ENCODE measurements at regions not wholly inside any gene's neighbourhood (a gene's known extent, or its start where the extent isn't known, plus 50 kb on each side); places are given as distances from the start of the nearest gene placed in this dataset.

DNA sequence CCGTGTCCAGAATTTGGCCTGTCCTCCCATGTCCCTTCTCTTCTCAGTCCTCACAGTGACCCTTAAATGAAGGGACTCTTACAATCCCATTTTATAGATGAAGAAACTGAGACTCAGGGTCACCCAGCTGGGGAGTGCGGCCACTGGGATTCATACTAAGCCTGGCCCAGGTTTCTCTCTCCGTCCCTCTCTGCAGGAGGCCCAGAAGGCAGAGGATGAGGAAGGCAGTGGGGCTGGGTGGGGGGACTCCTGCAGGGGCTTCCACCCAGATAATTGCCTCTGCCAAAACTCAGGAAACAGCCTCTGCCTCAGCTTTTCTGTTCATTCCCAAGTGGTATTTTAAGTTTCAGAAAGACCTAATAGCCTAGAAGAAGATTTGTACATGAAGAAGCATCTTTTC lies 299.8 kb downstream of the MATN1 start:
- TF ChIP-seq, protein P1, sequence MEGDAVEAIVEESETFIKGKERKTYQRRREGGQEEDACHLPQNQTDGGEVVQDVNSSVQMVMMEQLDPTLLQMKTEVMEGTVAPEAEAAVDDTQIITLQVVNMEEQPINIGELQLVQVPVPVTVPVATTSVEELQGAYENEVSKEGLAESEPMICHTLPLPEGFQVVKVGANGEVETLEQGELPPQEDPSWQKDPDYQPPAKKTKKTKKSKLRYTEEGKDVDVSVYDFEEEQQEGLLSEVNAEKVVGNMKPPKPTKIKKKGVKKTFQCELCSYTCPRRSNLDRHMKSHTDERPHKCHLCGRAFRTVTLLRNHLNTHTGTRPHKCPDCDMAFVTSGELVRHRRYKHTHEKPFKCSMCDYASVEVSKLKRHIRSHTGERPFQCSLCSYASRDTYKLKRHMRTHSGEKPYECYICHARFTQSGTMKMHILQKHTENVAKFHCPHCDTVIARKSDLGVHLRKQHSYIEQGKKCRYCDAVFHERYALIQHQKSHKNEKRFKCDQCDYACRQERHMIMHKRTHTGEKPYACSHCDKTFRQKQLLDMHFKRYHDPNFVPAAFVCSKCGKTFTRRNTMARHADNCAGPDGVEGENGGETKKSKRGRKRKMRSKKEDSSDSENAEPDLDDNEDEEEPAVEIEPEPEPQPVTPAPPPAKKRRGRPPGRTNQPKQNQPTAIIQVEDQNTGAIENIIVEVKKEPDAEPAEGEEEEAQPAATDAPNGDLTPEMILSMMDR (conservative IDR thresholded peaks at IDR 0.05; ENCODE audit: low read depth, low read length) = no peak
- no peak for DNase-seq (ENCODE audit: low read depth)
- H3K4me3 ChIP-seq (ENCODE audit: low read depth, low read length) = no peak overlapping the region

DNA sequence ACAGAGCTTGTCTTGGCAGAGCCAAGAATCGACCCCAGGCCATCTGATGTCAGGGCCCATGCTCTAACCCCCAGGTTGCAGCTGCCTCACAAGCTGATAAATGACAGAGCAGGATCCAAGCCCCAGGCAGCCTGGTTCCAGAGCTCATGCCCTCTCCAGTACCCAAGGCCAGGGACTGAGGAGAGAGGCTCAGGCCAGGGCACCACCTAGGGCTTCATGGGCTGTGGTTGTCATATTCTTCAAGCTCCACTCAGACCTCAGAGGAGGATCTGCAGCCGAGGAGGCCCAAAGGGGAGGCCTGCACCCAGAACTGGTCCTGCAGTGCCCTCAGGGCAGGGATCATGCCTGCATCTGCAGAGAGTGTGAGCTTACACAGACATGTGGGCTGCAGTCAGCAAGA lies 301.1 kb downstream of the MATN1 start:
- no peak overlapping the region for H3K4me3 ChIP-seq (ENCODE audit: low read depth, low read length)
- DNase-seq (ENCODE audit: low read depth) = no peak
- TF ChIP-seq, protein P1 (conservative IDR thresholded peaks at IDR 0.05; ENCODE audit: low read depth, low read length) = no peak

DNA sequence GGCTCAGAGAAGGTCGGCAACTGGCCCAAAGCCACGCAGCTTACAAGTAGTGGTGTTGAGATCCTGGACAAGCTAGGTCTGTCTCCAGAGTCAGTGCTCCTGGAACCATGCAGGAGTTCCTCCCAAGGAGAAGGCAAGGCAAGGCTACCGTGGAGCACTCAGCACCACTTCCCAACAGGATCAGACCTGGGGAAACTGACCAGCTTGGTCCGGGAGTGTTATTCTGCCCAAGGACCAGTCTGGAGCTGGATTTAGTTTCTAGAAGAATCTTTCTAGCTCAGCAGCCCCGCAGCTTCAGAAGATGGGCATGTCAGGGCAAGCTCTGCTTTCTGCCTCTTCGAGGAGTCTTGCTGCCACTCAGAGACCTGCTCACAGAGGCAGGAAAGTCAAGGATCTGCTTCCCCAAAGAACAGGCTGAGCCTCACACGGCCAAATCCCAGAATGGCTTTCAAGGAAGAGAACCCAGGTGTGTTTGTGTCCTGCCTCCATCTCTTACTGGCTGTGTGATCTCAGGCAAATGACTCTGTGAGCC lies 302.8 kb downstream of the MATN1 start:
- no peak for DNase-seq (ENCODE audit: low read depth)
- TF ChIP-seq, protein P1 (conservative IDR thresholded peaks at IDR 0.05; ENCODE audit: low read depth, low read length) = no peak
- no peak overlapping the region for H3K4me3 ChIP-seq (ENCODE audit: low read depth, low read length)

DNA sequence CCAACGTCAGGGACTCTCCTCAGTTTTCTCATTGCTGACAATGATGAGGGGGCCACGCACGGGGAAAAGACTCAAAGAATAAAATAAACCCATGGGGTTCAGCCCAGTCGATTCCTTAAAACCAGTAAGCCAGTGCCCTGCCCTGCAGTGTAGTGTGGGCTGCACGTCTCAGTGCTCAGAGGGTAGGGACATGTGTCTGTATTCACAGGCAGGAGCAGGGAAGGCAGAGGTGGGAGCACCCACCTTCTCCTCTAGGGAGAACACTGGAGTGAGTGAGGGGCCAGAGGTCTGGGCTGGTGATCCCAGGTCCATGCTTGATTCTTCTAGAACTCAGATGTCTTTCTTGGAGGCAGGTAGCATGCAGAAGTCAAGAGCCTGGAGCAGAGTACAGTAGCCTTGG lies 303.6 kb downstream of the MATN1 start:
- TF ChIP-seq, protein P1 (conservative IDR thresholded peaks at IDR 0.05; ENCODE audit: low read depth, low read length) = no peak
- no peak for DNase-seq (ENCODE audit: low read depth)
- H3K4me3 ChIP-seq (ENCODE audit: low read depth, low read length) = no peak overlapping the region

DNA sequence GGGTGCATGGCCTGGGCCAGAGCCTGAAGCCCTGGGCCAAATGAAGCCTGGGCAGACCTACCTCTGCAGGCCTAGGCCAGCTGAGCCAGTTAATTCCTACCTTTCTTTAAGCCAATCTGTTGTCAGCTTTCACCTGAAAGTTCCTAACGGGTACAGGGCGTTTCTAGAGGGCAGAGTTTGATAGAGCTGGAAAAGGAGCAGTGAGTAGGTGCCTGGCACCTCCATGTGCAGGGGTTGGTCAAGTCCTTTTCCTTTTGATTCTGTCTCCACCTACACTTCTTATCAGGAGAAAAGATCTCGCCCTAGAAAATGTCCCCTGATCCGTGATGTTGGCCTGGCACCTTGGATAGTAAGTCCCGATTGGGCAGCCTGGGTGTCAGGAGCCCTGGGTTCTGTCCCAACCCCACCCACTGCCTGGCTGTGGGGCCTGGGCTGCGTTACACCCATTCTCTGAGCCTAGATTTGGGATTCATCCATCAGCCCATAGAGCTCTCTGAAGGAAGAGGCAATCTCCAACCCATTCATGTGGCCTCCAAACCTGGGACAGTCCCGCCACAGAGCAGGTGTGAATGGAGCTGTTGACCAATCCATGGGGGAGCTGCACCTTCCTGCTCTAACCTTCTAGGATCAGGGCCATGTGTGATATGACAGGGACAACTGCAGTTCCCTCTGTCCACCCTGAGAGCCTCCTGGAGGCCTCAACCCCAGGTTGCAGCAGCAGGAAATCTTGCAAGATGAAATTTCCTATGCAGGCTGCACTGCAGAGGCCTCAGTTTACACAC lies 304.3 kb downstream of the MATN1 start:
- TF ChIP-seq, protein P1 (conservative IDR thresholded peaks at IDR 0.05; ENCODE audit: low read depth, low read length) = no peak
- DNase-seq (ENCODE audit: low read depth) = no peak
- no peak overlapping the region for H3K4me3 ChIP-seq (ENCODE audit: low read depth, low read length)

DNA sequence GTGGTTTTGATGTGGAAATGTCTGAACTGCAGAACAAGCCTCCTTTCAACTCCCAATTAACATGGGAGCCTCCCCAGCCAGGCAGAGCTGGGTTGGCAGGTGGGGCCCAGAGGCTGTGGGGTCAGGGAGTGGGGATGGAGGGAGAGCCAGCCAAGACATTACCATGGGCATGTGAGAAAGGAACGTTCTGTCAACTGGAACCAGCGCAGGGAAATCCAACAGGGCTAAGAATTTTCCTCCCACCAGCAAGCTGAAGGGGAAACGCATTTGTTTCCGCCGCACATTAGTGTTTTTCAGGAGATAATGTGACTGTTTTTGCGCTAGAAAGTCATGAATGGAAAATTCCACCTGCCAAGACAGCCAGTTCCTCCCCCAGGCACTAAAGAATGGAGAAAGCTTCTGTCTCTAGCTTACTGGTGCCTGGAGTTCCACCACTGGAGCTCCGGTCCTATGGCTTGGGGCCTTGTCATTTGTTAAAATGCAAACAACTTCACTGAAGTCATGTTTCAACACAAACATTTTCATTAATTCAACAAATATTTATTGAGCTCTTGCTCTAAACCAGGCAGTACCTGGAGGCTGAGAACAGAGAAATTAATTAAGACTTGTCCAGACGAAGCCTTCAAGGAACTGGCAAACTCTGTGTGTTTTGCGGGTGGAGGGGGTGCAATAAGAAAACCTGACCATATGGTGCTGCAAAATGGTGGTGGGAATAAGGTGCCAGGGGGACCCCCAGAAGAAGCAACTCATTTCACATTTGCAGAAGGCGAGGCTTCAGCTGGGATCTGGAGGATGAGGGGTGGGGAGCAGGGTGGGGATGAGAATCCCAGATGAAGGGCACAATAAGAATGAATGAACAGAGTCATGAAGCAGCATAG lies 305.1 kb downstream of the MATN1 start:
- TF ChIP-seq, protein P1 (conservative IDR thresholded peaks at IDR 0.05; ENCODE audit: low read depth, low read length) = no peak

More for the DNA sequence above, 305.1 kb downstream of the MATN1 start:
- no peak overlapping the region for H3K4me3 ChIP-seq (ENCODE audit: low read depth, low read length)
- DNase-seq (ENCODE audit: low read depth) = no peak

All from choroid plexus epithelial cell (primary cell).